CD14-positive monocyte (primary cell): ENCODE measurements at regions not wholly inside any gene's neighbourhood (a gene's known extent, or its start where the extent isn't known, plus 50 kb on each side); places are given as distances from the start of the nearest gene placed in this dataset.

Source experiments
- DNase-seq, 3 donors: peaks; one replicate each; pipeline ENCODE4 v3.0.0-alpha.2; 2011 to 2022
- H2AFZ ChIP-seq: 2 replicates; pipeline ENCODE4 v1.6.0; 2012; ENCODE audit warnings: mild to moderate bottlenecking, low read depth, low read length, inconsistent platforms; ENCODE audit not compliant: insufficient read depth, poor library complexity, severe bottlenecking
- H3K27ac ChIP-seq, 2 donors: 1 replicate in 1 of 2; 2 replicates in 1 of 2; pipeline ENCODE4 v1.5.1; 2012 to 2013; ENCODE audit warnings: low read length in 2 of 2, control low read depth in 1 of 2, inconsistent platforms in 1 of 2, low read depth in 1 of 2, mild to moderate bottlenecking in 1 of 2
- H3K27me3 ChIP-seq, 2 donors: one replicate each; pipeline versions ENCODE4 v1.6.0 to v1.6.1; 2011 to 2013; ENCODE audit warnings: low read length in 2 of 2; ENCODE audit not compliant: control insufficient read depth in 2 of 2, insufficient read depth in 2 of 2
- H3K36me3 ChIP-seq, 2 donors: replicated peaks in 1 of 2; 1 replicate in 1 of 2; 2 replicates in 1 of 2; pipeline versions ENCODE4 v1.5.1 to v1.6.1; 2012 to 2013; ENCODE audit warnings: low read length in 2 of 2, control low read depth in 1 of 2, inconsistent platforms in 1 of 2, mild to moderate bottlenecking in 1 of 2; ENCODE audit not compliant: insufficient read depth in 2 of 2, control insufficient read depth in 1 of 2
- H3K4me1 ChIP-seq, 2 donors: 1 replicate in 1 of 2; 2 replicates in 1 of 2; pipeline versions ENCODE4 v1.5.1 to v1.6.1; 2012 to 2013; ENCODE audit warnings: low read length in 2 of 2, control low read depth in 1 of 2, inconsistent platforms in 1 of 2, mild to moderate bottlenecking in 1 of 2, moderate library complexity in 1 of 2; ENCODE audit not compliant: insufficient read depth in 2 of 2, control insufficient read depth in 1 of 2
- H3K4me2 ChIP-seq: replicated peaks from 2 replicates; pipeline ENCODE3; 2012; ENCODE audit warnings: low read length, moderate library complexity, mild to moderate bottlenecking; ENCODE audit not compliant: poor library complexity, severe bottlenecking; ENCODE audit errors: extremely low read depth
- H3K4me3 ChIP-seq, 3 experiments: fragments of 200-600 bp in 1 of 3; sonication (generic) in 1 of 3; replicated peaks in 1 of 3; 1 replicate in 2 of 3; 2 replicates in 1 of 3; pipeline ENCODE4 v1.5.1; 2011 to 2013; ENCODE audit warnings: low read length in 3 of 3, mild to moderate bottlenecking in 3 of 3, control low read depth in 2 of 3, low read depth in 2 of 3, inconsistent platforms in 1 of 3, moderate library complexity in 1 of 3
- H3K79me2 ChIP-seq: 2 replicates; pipeline ENCODE4 v1.6.0; 2012; ENCODE audit warnings: mild to moderate bottlenecking, control low read depth, inconsistent platforms, low read length, moderate library complexity; ENCODE audit not compliant: insufficient read depth
- H3K9ac ChIP-seq: 2 replicates; pipeline ENCODE4 v1.6.0; 2017; ENCODE audit warnings: low read length, mild to moderate bottlenecking; ENCODE audit not compliant: insufficient read depth, poor library complexity, severe bottlenecking
- H3K9me3 ChIP-seq, 2 donors: replicated peaks in 1 of 2; 1 replicate in 1 of 2; 2 replicates in 1 of 2; pipeline versions ENCODE4 v1.5.1 to v1.6.1; 2012 to 2013; ENCODE audit warnings: low read length in 2 of 2, control low read depth in 1 of 2; ENCODE audit not compliant: control insufficient read depth in 1 of 2, insufficient read depth in 1 of 2
- H4K20me1 ChIP-seq: 2 replicates; pipeline ENCODE4 v1.6.0; 2012; ENCODE audit warnings: mild to moderate bottlenecking, low read length, control low read depth, moderate library complexity; ENCODE audit not compliant: insufficient read depth
- H3K27ac Mint-ChIP-seq, 7 donors: one replicate each; pipeline ENCODE4 v1.8.0; 2020; ENCODE audit warnings: mild to moderate bottlenecking in 7 of 7, mixed read lengths in 7 of 7, moderate library complexity in 6 of 7, inconsistent platforms in 2 of 7
- H3K27me3 Mint-ChIP-seq, 3 donors: one replicate each; pipeline ENCODE4 v1.8.0; 2021 to 2022; ENCODE audit warnings: low read depth in 3 of 3, mild to moderate bottlenecking in 3 of 3, mixed read lengths in 3 of 3, moderate library complexity in 3 of 3, inconsistent platforms in 1 of 3
- H3K36me3 Mint-ChIP-seq, 2 donors: one replicate each; pipeline ENCODE4 v1.8.0; 2020; ENCODE audit warnings: mixed read lengths in 2 of 2, inconsistent platforms in 1 of 2, mild to moderate bottlenecking in 1 of 2
- H3K4me1 Mint-ChIP-seq: one replicate; pipeline ENCODE4 v1.8.0; 2020; ENCODE audit warnings: mild to moderate bottlenecking, mixed read lengths
- H3K4me3 Mint-ChIP-seq, 2 donors: one replicate each; pipeline ENCODE4 v1.8.0; 2020; ENCODE audit warnings: mild to moderate bottlenecking in 2 of 2, mixed read lengths in 2 of 2, moderate library complexity in 1 of 2
- H3K9me3 Mint-ChIP-seq, 7 donors: one replicate each; pipeline ENCODE4 v1.8.0; 2020 to 2022; ENCODE audit warnings: mixed read lengths in 7 of 7, mild to moderate bottlenecking in 6 of 7, moderate library complexity in 6 of 7, inconsistent platforms in 2 of 7
- WGBS: methylation state at CpG from one replicate; pipeline ENCODE4 v1.1.5; 2013; ENCODE audit warnings: missing lambda C conversion rate; ENCODE audit not compliant: insufficient coverage; 5-methylcytosine and 5-hydroxymethylcytosine counted together
- intact Hi-C, 2 donors: fragments of 100-400 bp; cut with micrococcal nuclease; formaldehyde crosslinking; loops; one replicate each; pipeline versions ENCODE4 v1.15.0 to v1.15.1; 2023
- TF ChIP-seq, protein P1 (sequence below): fragments of 200-600 bp; IDR thresholded peaks from one replicate; pipeline ENCODE4 v1.8.0; 2022; ENCODE audit warnings: antibody characterized with exemption, mild to moderate bottlenecking

DNA sequence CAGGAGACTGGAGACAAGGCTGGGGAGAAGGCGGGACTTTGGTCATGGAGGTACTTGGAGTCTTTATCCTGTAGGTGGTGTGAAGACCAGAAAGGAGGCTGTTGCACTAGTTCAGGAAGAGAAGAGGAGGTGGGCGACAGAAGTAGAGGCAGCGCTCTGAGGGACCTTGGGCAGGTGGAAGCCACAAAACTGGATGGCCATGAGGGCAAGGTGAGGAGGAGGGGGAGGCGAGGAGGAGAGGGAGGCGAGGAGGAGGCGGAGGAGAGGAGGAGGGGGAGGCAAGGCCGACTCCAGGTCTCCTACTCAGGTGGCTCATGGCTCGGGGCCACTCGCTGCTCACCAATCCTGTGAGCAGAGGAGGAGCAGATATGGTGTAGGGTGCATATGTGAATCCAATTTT, 125.6 kb downstream of the RPLP1 start:
- no peaks in the 10 kb centered on the region for H3K27me3 ChIP-seq
- TF ChIP-seq, protein P1, sequence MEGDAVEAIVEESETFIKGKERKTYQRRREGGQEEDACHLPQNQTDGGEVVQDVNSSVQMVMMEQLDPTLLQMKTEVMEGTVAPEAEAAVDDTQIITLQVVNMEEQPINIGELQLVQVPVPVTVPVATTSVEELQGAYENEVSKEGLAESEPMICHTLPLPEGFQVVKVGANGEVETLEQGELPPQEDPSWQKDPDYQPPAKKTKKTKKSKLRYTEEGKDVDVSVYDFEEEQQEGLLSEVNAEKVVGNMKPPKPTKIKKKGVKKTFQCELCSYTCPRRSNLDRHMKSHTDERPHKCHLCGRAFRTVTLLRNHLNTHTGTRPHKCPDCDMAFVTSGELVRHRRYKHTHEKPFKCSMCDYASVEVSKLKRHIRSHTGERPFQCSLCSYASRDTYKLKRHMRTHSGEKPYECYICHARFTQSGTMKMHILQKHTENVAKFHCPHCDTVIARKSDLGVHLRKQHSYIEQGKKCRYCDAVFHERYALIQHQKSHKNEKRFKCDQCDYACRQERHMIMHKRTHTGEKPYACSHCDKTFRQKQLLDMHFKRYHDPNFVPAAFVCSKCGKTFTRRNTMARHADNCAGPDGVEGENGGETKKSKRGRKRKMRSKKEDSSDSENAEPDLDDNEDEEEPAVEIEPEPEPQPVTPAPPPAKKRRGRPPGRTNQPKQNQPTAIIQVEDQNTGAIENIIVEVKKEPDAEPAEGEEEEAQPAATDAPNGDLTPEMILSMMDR: no peak
- H3K27ac ChIP-seq: no peak overlapping the region
- H2AFZ ChIP-seq: no peak overlapping the region
- H3K27me3 Mint-ChIP-seq: peaks cover 9 to 12% (median 9%) of the 10 kb centered on the region in 3 donors
- H3K9me3 Mint-ChIP-seq: peaks cover 0 to 3% (median 0%) of the 10 kb centered on the region in 7 donors
- 98% methylated on average over 6 of the region's 9 CpGs for WGBS
- H3K79me2 ChIP-seq: no peaks in the 10 kb centered on the region
- no peaks in the 10 kb centered on the region for H3K36me3 Mint-ChIP-seq
- peak overlapping the region in 1 of 7 donors; percentile 30 for H3K27ac Mint-ChIP-seq
- no peak overlapping the region for H3K9ac ChIP-seq
- no peak overlapping the region for H3K4me2 ChIP-seq
- H3K4me1 ChIP-seq: peaks cover 25 to 31% of the 10 kb centered on the region in 2 donors
- H4K20me1 ChIP-seq: no peaks in the 10 kb centered on the region
- H3K9me3 ChIP-seq: no peaks in the 10 kb centered on the region
- intact Hi-C loops: loop anchor here in 1 of 2 donors (5.0 to 10.0 kb wide), 4 partner anchors 89 to 517 kb away; partner anchors contain the start of gene TLE3
- no peak overlapping the region for H3K4me3 ChIP-seq
- DNase-seq: no peak
- H3K4me1 Mint-ChIP-seq: peaks cover 46% of the 10 kb centered on the region
- peak overlapping the region in 1 of 2 donors; percentile 31 for H3K4me3 Mint-ChIP-seq
- no peaks in the 10 kb centered on the region for H3K36me3 ChIP-seq

DNA sequence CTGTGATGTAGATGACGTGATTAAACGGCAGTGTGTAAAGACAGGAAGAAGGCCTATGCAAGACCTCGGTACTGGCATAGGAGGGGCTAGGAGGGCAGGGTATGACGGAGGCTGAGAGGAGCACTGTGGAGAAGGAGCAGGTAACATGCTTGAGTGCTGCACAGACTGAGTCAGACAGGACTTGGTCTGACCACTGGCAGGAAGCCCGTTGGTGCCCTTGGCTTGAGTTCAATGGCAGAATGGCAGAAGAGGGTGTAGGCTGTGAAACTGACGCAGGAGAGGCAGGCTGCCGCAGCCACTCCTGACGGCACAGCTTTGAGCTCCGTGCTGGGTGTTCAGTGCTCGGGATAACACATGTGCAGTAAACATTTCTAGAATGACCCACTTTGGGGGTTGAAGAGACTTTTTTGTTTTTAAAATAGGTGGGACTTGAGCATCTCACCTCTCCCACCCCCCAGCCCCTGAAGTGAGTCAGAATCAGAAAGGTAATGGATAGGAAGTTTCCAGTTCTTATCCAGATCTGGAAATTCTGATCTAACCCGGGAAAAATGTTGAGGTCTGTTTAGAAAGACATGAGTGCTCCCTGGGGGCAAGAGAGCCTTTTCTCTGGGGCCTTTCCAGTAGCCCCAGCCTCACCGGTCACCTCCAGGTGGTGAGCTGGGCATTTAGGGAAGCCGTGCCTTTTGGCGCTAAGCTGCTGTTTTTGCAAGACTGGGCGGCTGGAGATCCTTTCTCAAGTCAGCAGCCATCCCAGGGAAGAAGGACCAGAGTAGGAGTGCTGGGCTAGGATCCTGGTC, 126.4 kb downstream of the RPLP1 start:
- no peak overlapping the region for H3K4me3 ChIP-seq
- Mint-ChIP-seq H3K36me3 (no peaks in the 10 kb centered on the region), H3K4me3 (no peak overlapping the region), H3K9me3 (peaks cover 0 to 3% (median 0%) of the 10 kb centered on the region in 7 donors), H3K4me1 (peaks cover 51% of the 10 kb centered on the region), H3K27ac (peak overlapping the region in 1 of 7 donors; percentile 30), H3K27me3 (peaks cover 7 to 12% (median 9%) of the 10 kb centered on the region in 3 donors)
- no peaks in the 10 kb centered on the region for H3K9me3 ChIP-seq
- TF ChIP-seq, protein P1: no peak
- no peak overlapping the region for H3K4me2 ChIP-seq
- intact Hi-C loops: loop anchor here in 1 of 2 donors (5.0 to 10.0 kb wide), 4 partner anchors 88 to 516 kb away; partner anchors contain the start of gene TLE3
- no peak overlapping the region for H2AFZ ChIP-seq
- H3K27ac ChIP-seq: no peak overlapping the region
- no peaks in the 10 kb centered on the region for H3K27me3 ChIP-seq
- no peaks in the 10 kb centered on the region for H3K79me2 ChIP-seq
- H4K20me1 ChIP-seq: no peaks in the 10 kb centered on the region
- DNase-seq: no peak
- no peak overlapping the region for H3K9ac ChIP-seq
- H3K36me3 ChIP-seq: no peaks in the 10 kb centered on the region
- WGBS: 61% methylated on average over 11 of the region's 15 CpGs
- peaks cover 32 to 36% of the 10 kb centered on the region in 2 donors for H3K4me1 ChIP-seq
